AG04449 (cell line): ENCODE measurements at regions not wholly inside any gene's neighbourhood (a gene's known extent, or its start where the extent isn't known, plus 50 kb on each side); places are given as distances from the start of the nearest gene placed in this dataset.
A peak's percentile ranks its signal among the peaks of the same experiment; 100 is the strongest.

Experiments used
- CTCF ChIA-PET: fragments of 350-600 bp; formaldehyde crosslinking; extraction: SDS; loops from one replicate; lab custom pipeline; 2021; ENCODE audit warnings: antibody characterized with exemption; lab: Yijun Ruan, JAX
- POLR2A ChIA-PET: fragments of 400-600, 350-600 bp; formaldehyde crosslinking; extraction: SDS; loops from one replicate; lab custom pipeline; 2020; ENCODE audit warnings: antibody characterized with exemption, inconsistent platforms; lab: Yijun Ruan, JAX
- DNase-seq: peaks from one replicate; pipeline ENCODE4 v3.0.0-alpha.2; 2010; ENCODE audit warnings: low read depth, low spot score
- H3K4me3 ChIP-seq: 2 replicates; pipeline ENCODE4 v1.5.1; 2011; ENCODE audit warnings: low read depth, mild to moderate bottlenecking, control low read depth, low read length
- CTCF ChIP-seq: IDR thresholded peaks from one replicate; pipeline ENCODE4 v1.5.1; 2011; ENCODE audit warnings: mild to moderate bottlenecking, moderate library complexity, low read length, control low read depth, inconsistent platforms; ENCODE audit not compliant: insufficient read depth; ENCODE audit errors: missing control alignments

DNA sequence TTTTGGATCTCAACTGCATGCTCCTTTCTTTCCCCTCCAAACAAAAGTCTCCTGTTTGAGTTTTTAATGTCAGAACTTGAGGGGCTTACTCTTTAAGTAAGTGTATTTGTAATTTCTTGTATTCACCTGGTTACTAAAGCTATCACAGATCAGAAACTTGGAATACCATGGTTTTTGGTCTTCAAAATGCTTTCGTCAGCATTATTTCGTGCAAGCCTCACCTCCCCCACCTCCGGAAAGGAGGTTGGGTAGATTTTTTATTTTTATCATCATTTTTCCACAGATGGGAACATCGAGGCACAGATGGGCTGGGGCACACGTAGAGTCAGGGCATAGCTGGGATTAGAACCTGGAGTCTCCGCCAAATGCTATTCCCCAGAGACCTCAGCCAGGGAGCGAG lies 100.7 kb downstream of the IER5 start:
- TF ChIP-seq CTCF = no peak
- ChIA-PET POLR2A (no interaction called here), CTCF (interaction anchor here (1.1 to 8.5 kb wide), 15 partner anchors 10 to 310 kb away, joined by 3 to 131 read pairs (median 6); no protein-coding TSS in a partner anchor)
- no peak for DNase-seq
- no peak overlapping the region for H3K4me3 ChIP-seq

DNA sequence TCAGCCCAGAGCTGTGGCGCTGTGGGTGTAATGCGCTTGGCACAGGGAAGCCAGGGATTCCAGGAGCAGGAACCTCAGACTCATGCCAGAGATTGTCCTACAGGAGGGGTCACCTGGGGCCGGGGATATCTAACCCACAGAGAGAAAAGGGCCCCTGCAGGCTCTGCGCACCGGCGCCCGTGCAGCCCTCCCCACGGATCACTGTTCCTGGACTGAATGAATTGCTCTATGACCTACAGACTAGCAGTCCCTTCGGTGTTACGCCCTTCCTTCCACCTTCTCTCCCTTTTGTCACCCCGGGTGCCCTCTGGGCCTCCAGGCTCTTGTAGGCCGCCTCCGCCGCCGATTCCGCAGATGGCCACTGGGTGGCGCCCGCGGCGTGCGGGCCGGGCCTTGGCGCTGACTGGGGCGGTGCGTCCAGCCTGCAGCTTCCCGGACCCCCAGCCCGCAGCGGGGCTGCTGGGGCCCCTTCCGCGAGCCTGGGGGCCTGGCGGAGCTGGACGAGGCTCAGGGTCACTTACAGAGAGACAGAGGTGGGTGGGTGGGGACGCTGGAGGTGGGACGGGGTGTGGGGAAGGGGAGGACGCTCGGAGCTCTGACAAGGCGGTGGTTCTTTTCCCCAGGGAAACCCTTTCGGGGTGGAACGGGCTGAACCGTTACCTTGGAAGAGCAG lies 101.3 kb downstream of the IER5 start:
- no peak for DNase-seq
- peak; percentile 95 for TF ChIP-seq CTCF
- ChIA-PET POLR2A (no interaction called here), CTCF (interaction anchor here (0.6 to 8.5 kb wide), 24 partner anchors 8 to 311 kb away, joined by 3 to 131 read pairs (median 4); no protein-coding TSS in a partner anchor)
- H3K4me3 ChIP-seq = peak overlapping the region; percentile 41

DNA sequence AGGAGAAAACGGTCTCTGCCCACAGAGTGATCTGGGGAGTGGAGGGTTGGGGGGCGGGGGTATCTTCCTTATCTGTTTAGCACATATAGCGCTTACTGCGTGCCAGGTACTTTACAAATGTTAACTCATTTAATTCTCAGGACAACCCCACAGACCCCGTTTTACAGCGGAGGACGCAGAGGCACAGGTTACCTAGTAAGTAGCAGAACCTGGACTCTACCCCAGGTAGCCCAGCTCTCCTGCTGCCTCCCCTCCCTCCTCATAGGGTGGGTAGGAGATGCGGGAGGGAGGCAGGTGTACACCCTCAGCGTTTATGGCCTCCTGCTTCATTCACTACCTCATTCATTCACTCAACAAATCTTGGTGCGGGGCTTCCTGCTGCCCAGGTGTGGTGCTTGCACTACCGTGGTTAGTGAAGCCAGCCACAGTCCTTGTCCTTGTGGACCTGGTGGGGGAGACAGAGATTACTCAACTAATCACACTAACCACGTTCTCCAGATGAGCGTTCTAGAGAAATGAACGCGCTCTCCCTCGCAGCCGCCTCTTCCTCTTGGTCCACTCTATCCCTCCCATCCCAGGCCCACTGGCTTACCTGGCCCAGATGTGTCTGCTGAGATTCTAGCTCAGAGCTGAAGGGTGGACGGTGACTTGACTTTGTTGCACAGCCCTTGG lies 102.0 kb downstream of the IER5 start:
- DNase-seq = no peak
- ChIA-PET CTCF (interaction anchor here (0.6 to 8.5 kb wide), 23 partner anchors 9 to 309 kb away, joined by 3 to 131 read pairs (median 5); no protein-coding TSS in a partner anchor), POLR2A (no interaction called here)
- TF ChIP-seq CTCF = no peak
- H3K4me3 ChIP-seq = no peak overlapping the region

DNA sequence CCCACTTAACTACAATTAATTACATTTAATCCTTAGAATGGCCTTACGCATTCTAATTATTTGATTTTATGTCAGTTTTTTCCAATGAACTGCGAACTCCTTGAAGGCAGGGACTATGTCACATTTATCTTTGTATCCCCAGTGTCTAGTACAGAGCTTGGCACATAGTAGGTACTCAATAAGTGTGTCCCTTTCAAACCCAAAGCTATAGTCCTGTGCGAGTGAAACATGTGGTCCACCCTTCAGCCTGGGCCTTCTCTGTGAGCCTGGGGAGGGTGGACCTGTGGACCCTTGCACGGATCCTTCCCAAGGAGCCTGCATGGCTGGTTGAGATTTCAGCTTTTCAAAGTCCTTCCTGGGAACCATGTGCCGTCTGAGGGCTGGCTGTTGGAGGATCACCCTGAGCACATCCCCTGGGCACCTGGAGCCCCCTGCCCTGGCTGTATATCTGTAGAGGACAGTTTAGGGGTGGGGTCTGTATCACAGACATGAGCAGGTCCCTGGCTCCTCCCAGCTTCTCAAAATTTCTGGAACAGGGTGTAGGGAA lies 103.1 kb downstream of the IER5 start:
- TF ChIP-seq CTCF = no peak
- POLR2A ChIA-PET = no interaction called here
- no peak for DNase-seq
- CTCF ChIA-PET = interaction anchor here (1.4 to 8.5 kb wide), 7 partner anchors 11 to 242 kb away, joined by 4 to 131 read pairs (median 20); no protein-coding TSS in a partner anchor
- H3K4me3 ChIP-seq = no peak overlapping the region

GRCh38 chr1:181192316-181192715 lies 103.8 kb downstream of the IER5 start:
- no peak for TF ChIP-seq CTCF
- no peak overlapping the region for H3K4me3 ChIP-seq
- no peak for DNase-seq
- POLR2A ChIA-PET = no interaction called here
- CTCF ChIA-PET = interaction anchor here (0.8 to 8.5 kb wide), 6 partner anchors 10 to 237 kb away, joined by 3 to 131 read pairs (median 29); no protein-coding TSS in a partner anchor
